ENCODE measurements at regions not wholly inside any gene's neighbourhood (a gene's known extent, or its start where the extent isn't known, plus 50 kb on each side); places are given as distances from the start of the nearest gene placed in this dataset.

- no peak for TF ChIP-seq CTCF (conservative IDR thresholded peaks at IDR 0.05; ENCODE audit: low read depth, low read length)
- no peak for TF ChIP-seq POLR2A (IDR thresholded peaks at IDR 0.05; ENCODE audit: low read depth, low read length)
- no peak for TF ChIP-seq RAD21 (IDR thresholded peaks at IDR 0.05; ENCODE audit: low read length)
- TF ChIP-seq RFX5 (IDR thresholded peaks at IDR 0.05; ENCODE audit: low read depth, low read length), result no peak
These were observed 144.9 kb downstream of the FCRL5 start for GRCh38 chr1:157407367-157407766.
